ENCODE measurements at regions not wholly inside any gene's neighbourhood (a gene's known extent, or its start where the extent isn't known, plus 50 kb on each side); places are given as distances from the start of the nearest gene placed in this dataset.

DNA sequence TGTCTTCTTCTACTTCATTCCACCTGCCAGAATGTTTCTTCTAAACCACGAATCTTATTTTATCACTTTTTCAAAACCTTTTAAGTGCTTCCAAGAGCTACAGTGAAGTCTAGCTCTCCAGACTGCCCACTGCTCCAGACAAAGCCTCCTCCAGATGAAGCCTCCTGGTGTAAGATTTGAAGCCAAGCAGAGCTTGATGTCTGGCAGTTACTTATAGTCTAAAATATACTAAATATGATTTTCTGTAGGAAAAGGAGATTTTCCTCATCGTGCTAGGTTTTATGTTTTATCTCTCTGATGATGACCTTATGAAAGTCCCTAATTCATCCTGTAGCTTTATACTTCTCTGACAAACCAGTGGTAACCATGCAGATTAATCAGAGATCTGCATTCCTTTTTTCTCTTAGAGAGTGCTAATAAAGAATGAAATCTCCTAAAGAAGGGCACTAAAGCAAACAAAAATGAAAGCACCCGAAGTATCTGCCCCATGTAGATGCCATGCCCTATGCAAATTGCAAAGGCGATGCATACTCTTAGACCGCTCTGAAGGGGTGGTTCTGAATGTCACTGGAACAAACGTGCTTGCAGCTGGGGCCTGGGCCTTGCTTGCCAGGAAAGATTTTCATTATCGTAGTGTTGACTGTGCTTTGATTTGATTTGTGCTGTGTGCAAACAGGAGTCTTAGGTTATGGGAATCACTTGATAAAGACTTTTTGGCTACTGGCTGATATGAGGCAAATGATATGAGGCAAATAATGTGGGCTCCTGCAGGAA lies 314.2 kb downstream of the PID1 start:
- no peak overlapping the region for H2AFZ ChIP-seq (ENCODE audit: low read length)
- no peaks in the 10 kb centered on the region for H3K27me3 ChIP-seq (ENCODE audit: control insufficient read depth in 3 of 3, insufficient read depth in 3 of 3, low read depth in 1 of 3, low read length in 3 of 3)
- 100% methylated on average over 1 of the region's 7 CpGs; no CpG with 5 or more reads in 1 of the 2 donors for WGBS, 2 donors (ENCODE audit: extremely low coverage in 2 of 2, insufficient read length in 2 of 2, insufficient replicate concordance in 1 of 2)

DNA sequence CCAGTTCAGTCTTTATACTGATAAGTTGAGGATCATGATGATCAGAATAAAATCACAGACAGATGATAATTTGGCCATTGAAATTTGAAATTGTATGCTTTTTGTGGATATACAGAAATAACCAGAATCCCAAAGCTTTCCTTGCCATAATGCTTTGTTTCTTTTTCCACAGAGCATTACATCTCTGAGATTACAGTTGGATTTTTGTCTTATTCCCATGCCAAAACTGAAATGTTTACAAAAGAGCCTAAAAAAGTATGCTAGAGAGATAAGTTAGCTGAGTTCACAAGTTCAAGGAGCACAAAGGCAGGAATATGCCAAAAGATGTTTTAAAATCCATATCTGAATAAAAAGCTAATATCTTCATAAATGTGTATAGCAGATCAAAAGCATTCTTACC lies 321.3 kb downstream of the PID1 start:
- H3K79me1 ChIP-seq (ENCODE audit: low read depth, low read length), result no peaks in the 10 kb centered on the region
- no peak overlapping the region for H2BK12ac ChIP-seq (ENCODE audit: low read length)
- H2AFZ ChIP-seq (ENCODE audit: low read length), result no peak overlapping the region
- DNase-seq (ENCODE audit: low spot score), result no peak
- H3K4ac ChIP-seq (ENCODE audit: low read length), result no peak overlapping the region
- H4K8ac ChIP-seq (ENCODE audit: low read depth, low read length), result no peak overlapping the region
- H3K14ac ChIP-seq (ENCODE audit: low read length), result no peak overlapping the region
- H3K9ac ChIP-seq (ENCODE audit: low read depth, low read length, poor library complexity), result no peak overlapping the region
- H4K91ac ChIP-seq (ENCODE audit: low read depth, low read length, poor library complexity), result no peak overlapping the region
- H3K36me3 ChIP-seq (replicated peaks in 1 of 2; ENCODE audit: control insufficient read depth in 2 of 2, insufficient read depth in 2 of 2, low read length in 2 of 2), result no peaks in the 10 kb centered on the region
- H3K4me1 ChIP-seq (ENCODE audit: control insufficient read depth in 2 of 2, insufficient read depth in 1 of 2, low read depth in 1 of 2, low read length in 2 of 2), result no peaks in the 10 kb centered on the region
- H3K4me3 ChIP-seq (ENCODE audit: low read length in 2 of 2), result no peak overlapping the region
- no peak overlapping the region for H3K27ac ChIP-seq (replicated peaks; ENCODE audit: low read length)
- H3K18ac ChIP-seq (ENCODE audit: low read length), result no peak overlapping the region
- H3K23ac ChIP-seq (ENCODE audit: low read depth, low read length, poor library complexity), result no peak overlapping the region
- no peak overlapping the region for H2BK15ac ChIP-seq (ENCODE audit: low read length)
- H3K9me3 ChIP-seq (replicated peaks in 1 of 2; ENCODE audit: control insufficient read depth in 2 of 2, insufficient read depth in 1 of 2, low read depth in 1 of 2, low read length in 2 of 2), result no peaks in the 10 kb centered on the region
- no peaks in the 10 kb centered on the region for H3K27me3 ChIP-seq (ENCODE audit: control insufficient read depth in 3 of 3, insufficient read depth in 3 of 3, low read depth in 1 of 3, low read length in 3 of 3)
- no peak overlapping the region for H2BK5ac ChIP-seq (ENCODE audit: low read length)
- no peak overlapping the region for H3K4me2 ChIP-seq (ENCODE audit: insufficient read depth, low read length, poor library complexity, severe bottlenecking)
- no peak overlapping the region for H2AK5ac ChIP-seq (ENCODE audit: low read depth, low read length)
- no peak overlapping the region for H2BK120ac ChIP-seq (ENCODE audit: low read depth, low read length)

More for the DNA sequence above, 314.2 kb downstream of the PID1 start:
- Histone ChIP-seq H2BK120ac (ENCODE audit: low read depth, low read length) (no peak overlapping the region), H2BK5ac (ENCODE audit: low read length) (no peak overlapping the region), H3K4ac (ENCODE audit: low read length) (no peak overlapping the region), H4K8ac (ENCODE audit: low read depth, low read length) (no peak overlapping the region), H2BK12ac (ENCODE audit: low read length) (no peak overlapping the region), H3K23ac (ENCODE audit: low read depth, low read length, poor library complexity) (no peak overlapping the region), H3K4me1 (ENCODE audit: control insufficient read depth in 2 of 2, insufficient read depth in 1 of 2, low read depth in 1 of 2, low read length in 2 of 2) (no peaks in the 10 kb centered on the region), H3K27ac (replicated peaks; ENCODE audit: low read length) (no peak overlapping the region), H2BK15ac (ENCODE audit: low read length) (no peak overlapping the region), H3K4me2 (ENCODE audit: insufficient read depth, low read length, poor library complexity, severe bottlenecking) (no peak overlapping the region), H2AK5ac (ENCODE audit: low read depth, low read length) (no peak overlapping the region), H3K14ac (ENCODE audit: low read length) (no peak overlapping the region), H3K79me1 (ENCODE audit: low read depth, low read length) (no peaks in the 10 kb centered on the region), H3K18ac (ENCODE audit: low read length) (no peak overlapping the region), H3K9ac (ENCODE audit: low read depth, low read length, poor library complexity) (no peak overlapping the region), H3K36me3 (replicated peaks in 1 of 2; ENCODE audit: control insufficient read depth in 2 of 2, insufficient read depth in 2 of 2, low read length in 2 of 2) (no peaks in the 10 kb centered on the region), H3K4me3 (ENCODE audit: low read length in 2 of 2) (no peak overlapping the region), H4K91ac (ENCODE audit: low read depth, low read length, poor library complexity) (no peak overlapping the region), H3K9me3 (replicated peaks in 1 of 2; ENCODE audit: control insufficient read depth in 2 of 2, insufficient read depth in 1 of 2, low read depth in 1 of 2, low read length in 2 of 2) (no peaks in the 10 kb centered on the region)
- DNase-seq (ENCODE audit: low spot score), result no peak

DNA sequence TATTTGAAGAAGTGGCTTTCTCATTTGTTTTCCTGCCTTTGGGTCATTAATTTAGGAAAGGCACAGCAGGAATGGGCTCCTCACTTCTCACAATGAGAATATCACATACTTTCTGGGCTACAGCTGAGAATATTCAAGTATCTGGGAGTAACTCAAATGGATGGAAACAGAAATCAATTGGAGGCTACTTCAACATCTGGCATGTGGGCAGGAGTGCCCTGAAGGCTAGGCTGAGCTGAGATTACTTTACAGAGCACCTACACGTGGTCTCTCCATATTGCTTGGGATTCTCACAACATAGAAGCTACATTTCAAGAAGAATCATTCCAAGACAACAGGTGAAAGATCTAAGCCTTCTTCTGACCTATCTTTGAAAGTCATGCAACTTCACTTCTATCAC lies 325.4 kb downstream of the PID1 start:
- Histone ChIP-seq H3K4me2 (ENCODE audit: insufficient read depth, low read length, poor library complexity, severe bottlenecking) (no peak overlapping the region), H3K27ac (replicated peaks; ENCODE audit: low read length) (no peak overlapping the region), H3K4me3 (ENCODE audit: low read length in 2 of 2) (no peak overlapping the region), H4K91ac (ENCODE audit: low read depth, low read length, poor library complexity) (no peak overlapping the region), H3K9ac (ENCODE audit: low read depth, low read length, poor library complexity) (no peak overlapping the region), H3K4ac (ENCODE audit: low read length) (no peak overlapping the region), H2AK5ac (ENCODE audit: low read depth, low read length) (no peak overlapping the region), H2BK12ac (ENCODE audit: low read length) (no peak overlapping the region), H2BK15ac (ENCODE audit: low read length) (no peak overlapping the region), H3K9me3 (replicated peaks in 1 of 2; ENCODE audit: control insufficient read depth in 2 of 2, insufficient read depth in 1 of 2, low read depth in 1 of 2, low read length in 2 of 2) (no peaks in the 10 kb centered on the region), H3K23ac (ENCODE audit: low read depth, low read length, poor library complexity) (no peak overlapping the region), H2BK120ac (ENCODE audit: low read depth, low read length) (no peak overlapping the region), H3K4me1 (ENCODE audit: control insufficient read depth in 2 of 2, insufficient read depth in 1 of 2, low read depth in 1 of 2, low read length in 2 of 2) (no peaks in the 10 kb centered on the region), H2BK5ac (ENCODE audit: low read length) (no peak overlapping the region), H2AFZ (ENCODE audit: low read length) (no peak overlapping the region), H3K14ac (ENCODE audit: low read length) (no peak overlapping the region), H3K79me1 (ENCODE audit: low read depth, low read length) (no peaks in the 10 kb centered on the region), H4K8ac (ENCODE audit: low read depth, low read length) (no peak overlapping the region), H3K36me3 (replicated peaks in 1 of 2; ENCODE audit: control insufficient read depth in 2 of 2, insufficient read depth in 2 of 2, low read length in 2 of 2) (no peaks in the 10 kb centered on the region), H3K27me3 (ENCODE audit: control insufficient read depth in 3 of 3, insufficient read depth in 3 of 3, low read depth in 1 of 3, low read length in 3 of 3) (no peaks in the 10 kb centered on the region), H3K18ac (ENCODE audit: low read length) (no peak overlapping the region)
- DNase-seq (ENCODE audit: low spot score), result no peak
- WGBS, 2 donors (ENCODE audit: extremely low coverage in 2 of 2, insufficient read length in 2 of 2, insufficient replicate concordance in 1 of 2), result no CpG with 5 or more reads among the region's 1 CpG

DNA sequence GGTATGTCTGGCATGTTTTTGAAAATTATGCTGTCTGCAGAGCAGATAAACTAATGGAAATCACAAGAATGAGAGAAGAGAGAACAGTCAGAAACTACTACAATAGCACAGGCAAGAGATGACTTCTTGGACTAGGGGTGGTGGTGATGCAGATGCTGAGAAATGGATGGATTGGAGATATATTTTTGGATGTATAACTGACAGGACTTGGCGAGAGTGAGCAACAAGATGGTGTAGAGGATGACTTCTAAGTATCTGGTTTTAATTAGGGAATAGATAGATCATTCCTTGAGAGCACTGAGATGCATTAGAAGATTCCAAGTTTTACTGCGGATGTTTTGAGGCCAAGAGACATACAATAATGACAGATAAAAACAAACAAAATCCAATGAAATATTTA lies 328.2 kb downstream of the PID1 start:
- Histone ChIP-seq H3K4ac (ENCODE audit: low read length) (no peak overlapping the region), H3K14ac (ENCODE audit: low read length) (no peak overlapping the region), H3K27me3 (ENCODE audit: control insufficient read depth in 3 of 3, insufficient read depth in 3 of 3, low read depth in 1 of 3, low read length in 3 of 3) (no peaks in the 10 kb centered on the region), H3K27ac (replicated peaks; ENCODE audit: low read length) (no peak overlapping the region), H4K8ac (ENCODE audit: low read depth, low read length) (no peak overlapping the region), H2BK120ac (ENCODE audit: low read depth, low read length) (no peak overlapping the region), H3K23ac (ENCODE audit: low read depth, low read length, poor library complexity) (no peak overlapping the region), H2AK5ac (ENCODE audit: low read depth, low read length) (no peak overlapping the region), H3K4me1 (ENCODE audit: control insufficient read depth in 2 of 2, insufficient read depth in 1 of 2, low read depth in 1 of 2, low read length in 2 of 2) (no peaks in the 10 kb centered on the region), H3K9ac (ENCODE audit: low read depth, low read length, poor library complexity) (no peak overlapping the region), H3K4me2 (ENCODE audit: insufficient read depth, low read length, poor library complexity, severe bottlenecking) (no peak overlapping the region), H2BK12ac (ENCODE audit: low read length) (no peak overlapping the region), H2AFZ (ENCODE audit: low read length) (no peak overlapping the region), H3K36me3 (replicated peaks in 1 of 2; ENCODE audit: control insufficient read depth in 2 of 2, insufficient read depth in 2 of 2, low read length in 2 of 2) (no peaks in the 10 kb centered on the region), H2BK15ac (ENCODE audit: low read length) (no peak overlapping the region), H3K4me3 (ENCODE audit: low read length in 2 of 2) (no peak overlapping the region), H2BK5ac (ENCODE audit: low read length) (no peak overlapping the region), H3K18ac (ENCODE audit: low read length) (no peak overlapping the region), H3K79me1 (ENCODE audit: low read depth, low read length) (no peaks in the 10 kb centered on the region), H3K9me3 (replicated peaks in 1 of 2; ENCODE audit: control insufficient read depth in 2 of 2, insufficient read depth in 1 of 2, low read depth in 1 of 2, low read length in 2 of 2) (no peaks in the 10 kb centered on the region), H4K91ac (ENCODE audit: low read depth, low read length, poor library complexity) (no peak overlapping the region)
- no peak for DNase-seq (ENCODE audit: low spot score)
- no CpG with 5 or more reads among the region's 2 CpGs for WGBS, 2 donors (ENCODE audit: extremely low coverage in 2 of 2, insufficient read length in 2 of 2, insufficient replicate concordance in 1 of 2)

Data from neuronal stem cell (in vitro differentiated cells).